ENCODE measurements at regions not wholly inside any gene's neighbourhood (a gene's known extent, or its start where the extent isn't known, plus 50 kb on each side); places are given as distances from the start of the nearest gene placed in this dataset.

DNA sequence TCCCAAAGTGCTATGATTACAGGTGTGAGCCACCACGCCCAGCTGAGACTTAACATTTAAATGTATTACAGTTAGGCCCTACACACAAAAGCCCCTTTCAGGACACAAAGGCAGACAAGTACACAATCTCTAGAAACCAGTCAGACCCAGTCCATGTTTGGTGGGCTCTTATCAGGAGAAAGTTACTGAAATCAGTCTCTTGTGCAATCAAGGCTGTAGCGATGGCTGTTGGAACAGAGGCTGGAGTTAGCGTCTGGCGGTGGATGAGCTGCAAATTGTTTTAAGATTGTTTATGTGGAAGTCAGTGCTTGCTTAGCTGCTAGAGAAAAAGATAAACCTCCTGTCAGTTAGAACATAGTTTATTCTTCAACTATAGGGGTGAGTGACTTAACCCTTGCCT is 89.5 kb upstream of the SNRPN start:
- H3K27ac Mint-ChIP-seq (ENCODE audit: unreplicated experiment): peak overlapping the region; percentile 64
- peaks cover 3% of the 10 kb centered on the region for H3K36me3 Mint-ChIP-seq (ENCODE audit: low read depth, unreplicated experiment)
- Histone ChIP-seq H4K20me1 (ENCODE audit: insufficient read depth, low read length) (peaks cover 10% of the 10 kb centered on the region), H3K27ac (ENCODE audit: low read depth, low read length) (no peak overlapping the region), H3K9ac (ENCODE audit: low read length) (no peak overlapping the region), H2AFZ (ENCODE audit: low read depth, low read length) (no peak overlapping the region), H3K4me1 (ENCODE audit: insufficient read depth, low read length) (peaks cover 4% of the 10 kb centered on the region), H3K4me3 (ENCODE audit: insufficient read depth, low read depth, low read length) (no peak overlapping the region), H3K4me2 (ENCODE audit: low read length) (no peak overlapping the region), H3K9me3 (ENCODE audit: insufficient read depth, low read depth, low read length) (no peaks in the 10 kb centered on the region), H3K27me3 (ENCODE audit: insufficient read depth, low read length) (no peaks in the 10 kb centered on the region), H3K79me2 (ENCODE audit: insufficient read depth, low read length) (peaks cover 32% of the 10 kb centered on the region), H3K36me3 (ENCODE audit: insufficient read depth, low read length) (no peaks in the 10 kb centered on the region)
- TF ChIP-seq EZH2 (IDR thresholded peaks at IDR 0.05; ENCODE audit: insufficient read depth, low read length): no peak
- TF ChIP-seq, protein P1, sequence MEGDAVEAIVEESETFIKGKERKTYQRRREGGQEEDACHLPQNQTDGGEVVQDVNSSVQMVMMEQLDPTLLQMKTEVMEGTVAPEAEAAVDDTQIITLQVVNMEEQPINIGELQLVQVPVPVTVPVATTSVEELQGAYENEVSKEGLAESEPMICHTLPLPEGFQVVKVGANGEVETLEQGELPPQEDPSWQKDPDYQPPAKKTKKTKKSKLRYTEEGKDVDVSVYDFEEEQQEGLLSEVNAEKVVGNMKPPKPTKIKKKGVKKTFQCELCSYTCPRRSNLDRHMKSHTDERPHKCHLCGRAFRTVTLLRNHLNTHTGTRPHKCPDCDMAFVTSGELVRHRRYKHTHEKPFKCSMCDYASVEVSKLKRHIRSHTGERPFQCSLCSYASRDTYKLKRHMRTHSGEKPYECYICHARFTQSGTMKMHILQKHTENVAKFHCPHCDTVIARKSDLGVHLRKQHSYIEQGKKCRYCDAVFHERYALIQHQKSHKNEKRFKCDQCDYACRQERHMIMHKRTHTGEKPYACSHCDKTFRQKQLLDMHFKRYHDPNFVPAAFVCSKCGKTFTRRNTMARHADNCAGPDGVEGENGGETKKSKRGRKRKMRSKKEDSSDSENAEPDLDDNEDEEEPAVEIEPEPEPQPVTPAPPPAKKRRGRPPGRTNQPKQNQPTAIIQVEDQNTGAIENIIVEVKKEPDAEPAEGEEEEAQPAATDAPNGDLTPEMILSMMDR (IDR thresholded peaks at IDR 0.05; ENCODE audit: insufficient read depth, low read depth, low read length): no peak
- H3K4me3 Mint-ChIP-seq (ENCODE audit: unreplicated experiment): no peak overlapping the region
- no peaks in the 10 kb centered on the region for H3K27me3 Mint-ChIP-seq (ENCODE audit: low read depth, unreplicated experiment)
- DNase-seq (ENCODE audit: low read depth): no peak
- H3K4me1 Mint-ChIP-seq (ENCODE audit: low read depth, unreplicated experiment): peaks cover 10% of the 10 kb centered on the region
- no peak for FAIRE-seq
- no peaks in the 10 kb centered on the region for H3K9me3 Mint-ChIP-seq (ENCODE audit: unreplicated experiment)

DNA sequence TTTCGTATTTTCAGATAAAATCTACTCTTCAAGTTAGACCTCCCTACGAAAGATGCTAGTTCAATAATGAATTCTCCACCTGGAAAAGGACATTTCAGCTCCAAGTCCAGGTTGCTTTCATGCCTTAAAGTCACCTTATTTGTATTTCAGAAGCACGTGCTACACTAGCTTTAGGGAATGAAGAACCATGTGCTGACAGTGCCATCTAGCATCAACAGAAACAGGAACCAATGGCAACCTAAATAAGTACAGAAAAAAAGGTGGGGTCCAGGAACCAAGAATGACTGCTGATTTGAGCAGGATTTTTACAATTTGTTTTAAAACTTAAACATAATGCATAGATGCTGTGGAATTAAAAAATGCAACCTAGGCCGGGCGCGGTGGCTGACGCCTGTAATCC is 77.6 kb upstream of the SNRPN start:
- no peaks in the 10 kb centered on the region for H3K4me1 ChIP-seq (ENCODE audit: insufficient read depth, low read length)
- no peaks in the 10 kb centered on the region for H3K9me3 ChIP-seq (ENCODE audit: insufficient read depth, low read depth, low read length)
- no peak overlapping the region for H3K27ac Mint-ChIP-seq (ENCODE audit: unreplicated experiment)
- no peak overlapping the region for H2AFZ ChIP-seq (ENCODE audit: low read depth, low read length)
- no peaks in the 10 kb centered on the region for H3K36me3 ChIP-seq (ENCODE audit: insufficient read depth, low read length)
- H3K36me3 Mint-ChIP-seq (ENCODE audit: low read depth, unreplicated experiment): peaks cover 5% of the 10 kb centered on the region
- H3K9ac ChIP-seq (ENCODE audit: low read length): no peak overlapping the region
- no peaks in the 10 kb centered on the region for H3K27me3 ChIP-seq (ENCODE audit: insufficient read depth, low read length)
- peaks cover 7% of the 10 kb centered on the region for H3K4me1 Mint-ChIP-seq (ENCODE audit: low read depth, unreplicated experiment)
- peaks cover 2% of the 10 kb centered on the region for H3K9me3 Mint-ChIP-seq (ENCODE audit: unreplicated experiment)
- DNase-seq (ENCODE audit: low read depth): no peak
- no peak overlapping the region for H3K27ac ChIP-seq (ENCODE audit: low read depth, low read length)
- no peak overlapping the region for H3K4me3 ChIP-seq (ENCODE audit: insufficient read depth, low read depth, low read length)
- H4K20me1 ChIP-seq (ENCODE audit: insufficient read depth, low read length): no peaks in the 10 kb centered on the region
- H3K4me2 ChIP-seq (ENCODE audit: low read length): no peak overlapping the region
- H3K27me3 Mint-ChIP-seq (ENCODE audit: low read depth, unreplicated experiment): no peaks in the 10 kb centered on the region
- TF ChIP-seq EZH2 (IDR thresholded peaks at IDR 0.05; ENCODE audit: insufficient read depth, low read length): no peak
- TF ChIP-seq, protein P1 (IDR thresholded peaks at IDR 0.05; ENCODE audit: insufficient read depth, low read depth, low read length): no peak
- H3K79me2 ChIP-seq (ENCODE audit: insufficient read depth, low read length): peaks cover 6% of the 10 kb centered on the region
- no peak for FAIRE-seq
- H3K4me3 Mint-ChIP-seq (ENCODE audit: unreplicated experiment): no peak overlapping the region

DNA sequence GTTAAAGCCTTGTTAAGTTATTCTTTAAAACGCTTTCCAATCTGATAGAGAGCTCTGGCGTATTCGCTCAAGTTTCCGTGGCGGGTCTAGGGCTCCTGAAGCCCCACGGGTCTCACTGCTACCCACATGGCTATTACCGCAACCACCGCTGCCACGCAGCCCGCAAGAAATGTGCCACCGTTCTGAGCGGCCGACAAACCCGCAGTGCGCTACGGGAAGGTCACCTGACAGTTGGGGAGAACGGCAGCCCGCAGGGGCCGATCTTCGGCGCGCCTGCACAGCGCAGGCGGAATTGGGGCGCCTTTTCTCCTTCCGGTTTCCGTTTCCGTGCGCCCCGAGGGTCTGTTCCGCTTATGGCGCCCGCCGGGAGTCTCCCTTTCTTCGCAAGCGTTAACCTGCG is 76.6 kb upstream of the SNRPN start:
- Histone ChIP-seq H3K27ac (ENCODE audit: low read depth, low read length) (peak overlapping the region; percentile 30), H3K27me3 (ENCODE audit: insufficient read depth, low read length) (no peaks in the 10 kb centered on the region), H3K9me3 (ENCODE audit: insufficient read depth, low read depth, low read length) (no peaks in the 10 kb centered on the region), H2AFZ (ENCODE audit: low read depth, low read length) (peak overlapping the region; percentile 48), H4K20me1 (ENCODE audit: insufficient read depth, low read length) (no peaks in the 10 kb centered on the region), H3K4me1 (ENCODE audit: insufficient read depth, low read length) (no peaks in the 10 kb centered on the region), H3K4me2 (ENCODE audit: low read length) (peak overlapping the region; percentile 78), H3K79me2 (ENCODE audit: insufficient read depth, low read length) (peaks cover 6% of the 10 kb centered on the region), H3K36me3 (ENCODE audit: insufficient read depth, low read length) (no peaks in the 10 kb centered on the region), H3K4me3 (ENCODE audit: insufficient read depth, low read depth, low read length) (peak overlapping the region; percentile 55), H3K9ac (ENCODE audit: low read length) (peak overlapping the region; percentile 71)
- Mint-ChIP-seq H3K4me1 (ENCODE audit: low read depth, unreplicated experiment) (peaks cover 5% of the 10 kb centered on the region), H3K27ac (ENCODE audit: unreplicated experiment) (no peak overlapping the region), H3K27me3 (ENCODE audit: low read depth, unreplicated experiment) (no peaks in the 10 kb centered on the region), H3K4me3 (ENCODE audit: unreplicated experiment) (no peak overlapping the region), H3K9me3 (ENCODE audit: unreplicated experiment) (peaks cover 2% of the 10 kb centered on the region), H3K36me3 (ENCODE audit: low read depth, unreplicated experiment) (peaks cover 5% of the 10 kb centered on the region)
- DNase-seq (ENCODE audit: low read depth) (peak; percentile 34), FAIRE-seq (no peak)
- TF ChIP-seq, protein P1 (IDR thresholded peaks at IDR 0.05; ENCODE audit: insufficient read depth, low read depth, low read length): no peak
- no peak for TF ChIP-seq EZH2 (IDR thresholded peaks at IDR 0.05; ENCODE audit: insufficient read depth, low read length)
